Subcutaneous abdominal adipose tissue (tissue), 5 donors: ENCODE measurements at regions not wholly inside any gene's neighbourhood (a gene's known extent, or its start where the extent isn't known, plus 50 kb on each side); places are given as distances from the start of the nearest gene placed in this dataset.

Experiments
- H3K27ac ChIP-seq: one replicate; pipeline ENCODE4 v1.7.0; 2013; ENCODE audit warnings: low read depth, mild to moderate bottlenecking, inconsistent platforms, low read length, moderate library complexity
- H3K27me3 ChIP-seq, 5 donors: one replicate each; pipeline ENCODE4 v1.7.0; 2013; ENCODE audit warnings: low read length in 5 of 5, inconsistent platforms in 1 of 5; ENCODE audit not compliant: control insufficient read depth in 5 of 5, insufficient read depth in 4 of 5
- H3K36me3 ChIP-seq, 5 donors: one replicate each; pipeline ENCODE4 v1.7.0; 2013; ENCODE audit warnings: low read length in 5 of 5; ENCODE audit not compliant: control insufficient read depth in 5 of 5, insufficient read depth in 5 of 5
- H3K4me1 ChIP-seq, 5 donors: one replicate each; pipeline ENCODE4 v1.7.0; 2013; ENCODE audit warnings: low read length in 5 of 5, mild to moderate bottlenecking in 3 of 5, moderate library complexity in 1 of 5; ENCODE audit not compliant: control insufficient read depth in 5 of 5, insufficient read depth in 5 of 5
- H3K4me3 ChIP-seq, 5 donors: one replicate each; pipeline ENCODE4 v1.7.0; 2013; ENCODE audit warnings: low read length in 5 of 5, low read depth in 1 of 5
- H3K9ac ChIP-seq, 5 donors: one replicate each; pipeline ENCODE4 v1.7.0; 2013; ENCODE audit warnings: low read length in 5 of 5, mild to moderate bottlenecking in 4 of 5, moderate library complexity in 3 of 5
- H3K9me3 ChIP-seq, 5 donors: one replicate each; pipeline ENCODE4 v1.7.0; 2013; ENCODE audit warnings: low read length in 5 of 5; ENCODE audit not compliant: control insufficient read depth in 5 of 5
- donor health status: healthy.
- donor health status: healthy.
- donor health status: healthy.
- donor health status: healthy.
- donor health status: healthy.

DNA sequence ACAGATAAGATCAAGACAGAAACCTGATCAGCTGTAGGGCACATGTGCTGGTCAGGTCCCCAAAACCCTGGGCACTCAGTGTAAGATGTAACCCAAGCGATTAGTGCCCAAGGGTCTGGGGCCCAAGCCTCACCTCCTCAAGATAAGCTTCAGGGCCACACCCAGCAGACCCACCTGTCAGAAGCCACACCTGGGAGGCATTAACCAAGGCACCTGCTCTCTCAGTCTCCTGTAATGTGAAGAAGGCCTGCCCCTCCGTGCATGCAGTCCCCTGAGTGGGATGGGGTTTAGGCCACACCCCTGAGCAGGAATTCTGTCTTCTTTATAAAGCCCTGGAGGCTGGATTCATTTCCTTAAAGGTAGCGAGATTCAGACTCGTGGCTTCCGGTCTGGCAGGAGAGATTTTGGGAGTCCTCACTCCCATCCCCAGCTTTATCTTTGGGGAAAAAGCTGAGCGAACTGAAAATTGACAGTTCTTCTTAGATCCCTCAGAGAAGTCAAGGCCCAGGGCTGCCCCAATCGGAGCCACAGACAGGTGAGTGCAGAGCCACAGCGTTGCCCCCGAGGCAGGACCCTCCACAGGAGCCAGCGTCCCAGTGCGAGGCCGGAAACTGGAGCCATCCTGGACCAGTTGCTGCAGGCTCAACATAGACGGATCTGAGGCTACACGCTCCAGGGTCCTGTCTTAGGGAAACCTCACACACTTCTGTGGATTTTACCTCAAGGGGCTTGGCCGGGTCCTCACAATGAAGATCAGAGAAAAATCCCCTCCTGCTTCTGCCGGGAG lies 357.6 kb upstream of the IRX4 start:
- no peak overlapping the region for H3K27ac ChIP-seq
- no peaks in the 10 kb centered on the region for H3K36me3 ChIP-seq
- peaks cover 0 to 15% (median 9%) of the 10 kb centered on the region in 5 donors for H3K9me3 ChIP-seq
- H3K9ac ChIP-seq: no peak overlapping the region
- no peaks in the 10 kb centered on the region for H3K4me1 ChIP-seq
- H3K4me3 ChIP-seq: no peak overlapping the region
- H3K27me3 ChIP-seq: no peaks in the 10 kb centered on the region

DNA sequence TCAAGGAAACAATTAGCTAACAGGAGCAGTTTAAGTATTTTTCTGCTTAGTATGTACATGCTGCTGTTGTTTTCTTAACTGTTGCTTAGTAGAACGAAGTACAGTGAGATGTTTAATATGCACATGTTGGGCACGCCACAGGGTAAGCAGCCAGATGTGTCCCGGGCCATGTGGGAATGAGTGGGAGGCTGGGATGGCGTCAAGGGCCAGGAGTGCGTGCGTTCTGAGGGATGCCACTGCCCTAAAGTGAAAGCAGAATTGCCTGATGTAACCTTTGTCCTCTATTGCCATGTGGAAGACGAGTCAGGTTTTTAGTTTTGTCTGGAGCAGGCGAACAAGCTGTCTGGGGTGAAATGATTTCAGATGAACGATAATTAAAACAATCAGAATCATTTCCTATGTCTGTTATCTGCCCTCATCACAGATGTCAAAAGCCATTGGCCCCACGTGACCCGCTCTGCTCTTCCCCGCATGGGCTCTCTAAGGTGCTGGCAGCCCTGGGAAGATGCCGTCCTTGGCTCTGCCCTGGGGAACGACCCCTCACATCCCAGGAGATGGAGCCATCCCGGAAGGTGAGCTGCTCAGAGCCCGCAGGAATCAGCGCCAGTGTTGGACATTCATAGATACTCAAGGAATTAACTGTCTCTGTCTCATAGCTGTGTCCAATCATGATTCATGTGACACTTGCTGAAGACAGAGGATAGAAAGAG lies 356.6 kb upstream of the IRX4 start:
- H3K36me3 ChIP-seq: no peaks in the 10 kb centered on the region
- no peak overlapping the region for H3K27ac ChIP-seq
- peaks cover 0 to 15% (median 9%) of the 10 kb centered on the region in 5 donors for H3K9me3 ChIP-seq
- H3K4me3 ChIP-seq: no peak overlapping the region
- no peaks in the 10 kb centered on the region for H3K4me1 ChIP-seq
- no peak overlapping the region for H3K9ac ChIP-seq
- H3K27me3 ChIP-seq: no peaks in the 10 kb centered on the region

DNA sequence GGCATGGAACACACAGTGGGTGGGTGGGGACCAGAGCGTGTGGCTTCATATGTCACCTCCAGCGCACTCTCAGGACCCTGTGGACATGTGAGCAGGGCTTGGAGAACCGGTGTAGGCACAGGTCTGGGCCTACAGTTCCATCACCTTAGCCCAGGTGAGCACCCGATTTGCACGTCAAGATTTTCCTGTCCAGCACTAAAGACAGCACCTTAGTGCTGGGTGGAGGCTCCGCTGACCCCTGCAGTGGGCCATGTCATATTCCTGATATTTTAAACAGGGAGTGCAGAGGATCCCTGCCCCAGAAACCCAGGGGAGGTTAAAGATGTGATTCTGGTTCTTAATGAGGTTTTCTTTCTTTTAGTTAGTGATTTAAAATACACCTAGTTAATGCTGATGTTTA lies 356.0 kb upstream of the IRX4 start:
- Histone ChIP-seq H3K9ac (no peak overlapping the region), H3K4me1 (no peaks in the 10 kb centered on the region), H3K36me3 (no peaks in the 10 kb centered on the region), H3K27ac (no peak overlapping the region), H3K4me3 (no peak overlapping the region), H3K27me3 (no peaks in the 10 kb centered on the region), H3K9me3 (peaks cover 0 to 15% (median 9%) of the 10 kb centered on the region in 5 donors)

DNA sequence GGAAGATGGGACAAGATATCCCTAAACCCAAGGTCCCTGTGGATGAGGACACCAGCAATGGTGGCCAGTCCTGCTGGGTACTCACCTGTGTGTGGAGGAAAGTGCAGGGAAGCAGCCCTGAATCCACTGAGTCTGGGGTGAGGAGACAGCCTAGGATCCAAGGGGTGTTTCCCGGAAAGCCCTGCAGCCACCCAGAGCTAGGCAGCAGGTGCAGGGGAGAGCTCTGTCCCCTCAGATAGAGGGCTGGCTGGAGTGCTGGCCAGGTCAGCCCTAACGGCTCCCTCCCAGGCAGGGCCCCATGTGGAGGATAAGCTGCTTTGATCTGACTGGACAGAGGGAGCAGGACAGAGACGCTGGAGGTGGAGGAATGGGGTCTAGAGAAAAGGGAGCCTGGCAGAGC lies 344.7 kb upstream of the IRX4 start:
- Histone ChIP-seq H3K27ac (no peak overlapping the region), H3K9me3 (no peaks in the 10 kb centered on the region), H3K36me3 (no peaks in the 10 kb centered on the region), H3K4me1 (no peaks in the 10 kb centered on the region), H3K9ac (no peak overlapping the region), H3K27me3 (peaks cover 0 to 6% (median 0%) of the 10 kb centered on the region in 5 donors), H3K4me3 (no peak overlapping the region)

DNA sequence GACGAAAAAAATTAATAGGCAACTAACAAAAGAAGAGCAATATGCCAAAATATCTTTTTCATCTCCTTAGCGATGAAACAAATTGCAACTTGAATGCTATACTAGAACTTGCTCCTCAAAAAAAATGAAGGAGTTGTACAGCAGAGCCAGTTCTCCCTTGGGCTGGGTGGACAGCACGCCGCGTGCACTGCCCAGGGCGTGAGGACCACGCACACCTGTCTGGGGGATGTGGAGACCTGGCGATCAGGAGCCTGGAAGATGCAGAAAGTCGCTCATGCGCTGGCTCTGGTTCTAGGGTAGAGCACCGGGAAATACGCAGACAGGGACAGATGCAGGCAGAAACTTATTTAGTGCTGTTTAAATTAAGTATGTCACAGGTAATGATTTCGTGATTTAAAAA lies 342.0 kb upstream of the IRX4 start:
- no peak overlapping the region for H3K9ac ChIP-seq
- H3K4me3 ChIP-seq: no peak overlapping the region
- H3K27me3 ChIP-seq: peaks cover 0 to 6% (median 3%) of the 10 kb centered on the region in 5 donors
- no peaks in the 10 kb centered on the region for H3K36me3 ChIP-seq
- no peak overlapping the region for H3K27ac ChIP-seq
- no peaks in the 10 kb centered on the region for H3K4me1 ChIP-seq
- H3K9me3 ChIP-seq: no peaks in the 10 kb centered on the region

DNA sequence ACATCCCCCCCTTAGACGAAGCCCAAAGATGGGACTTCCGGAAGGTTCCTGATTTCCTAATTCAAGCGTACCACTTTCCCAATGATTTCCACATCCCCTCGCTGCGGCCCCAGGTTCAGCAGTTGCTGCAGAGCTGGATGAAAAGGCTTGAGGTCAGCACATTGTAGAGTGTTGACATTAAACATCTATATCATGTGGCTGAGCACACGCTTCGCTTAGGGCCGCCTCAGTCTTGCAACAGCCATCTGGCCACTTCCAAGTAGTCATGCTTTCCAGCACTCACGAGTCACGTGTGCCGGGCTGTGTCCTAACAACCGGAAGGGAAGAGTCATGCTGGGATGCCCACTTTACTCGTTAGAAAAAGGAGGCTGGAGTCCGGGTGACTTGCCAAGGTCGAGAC lies 340.6 kb upstream of the IRX4 start:
- H3K4me3 ChIP-seq: no peak overlapping the region
- H3K9me3 ChIP-seq: no peaks in the 10 kb centered on the region
- H3K36me3 ChIP-seq: no peaks in the 10 kb centered on the region
- H3K9ac ChIP-seq: no peak overlapping the region
- no peaks in the 10 kb centered on the region for H3K4me1 ChIP-seq
- no peak overlapping the region for H3K27ac ChIP-seq
- peaks cover 0 to 6% (median 3%) of the 10 kb centered on the region in 5 donors for H3K27me3 ChIP-seq

DNA sequence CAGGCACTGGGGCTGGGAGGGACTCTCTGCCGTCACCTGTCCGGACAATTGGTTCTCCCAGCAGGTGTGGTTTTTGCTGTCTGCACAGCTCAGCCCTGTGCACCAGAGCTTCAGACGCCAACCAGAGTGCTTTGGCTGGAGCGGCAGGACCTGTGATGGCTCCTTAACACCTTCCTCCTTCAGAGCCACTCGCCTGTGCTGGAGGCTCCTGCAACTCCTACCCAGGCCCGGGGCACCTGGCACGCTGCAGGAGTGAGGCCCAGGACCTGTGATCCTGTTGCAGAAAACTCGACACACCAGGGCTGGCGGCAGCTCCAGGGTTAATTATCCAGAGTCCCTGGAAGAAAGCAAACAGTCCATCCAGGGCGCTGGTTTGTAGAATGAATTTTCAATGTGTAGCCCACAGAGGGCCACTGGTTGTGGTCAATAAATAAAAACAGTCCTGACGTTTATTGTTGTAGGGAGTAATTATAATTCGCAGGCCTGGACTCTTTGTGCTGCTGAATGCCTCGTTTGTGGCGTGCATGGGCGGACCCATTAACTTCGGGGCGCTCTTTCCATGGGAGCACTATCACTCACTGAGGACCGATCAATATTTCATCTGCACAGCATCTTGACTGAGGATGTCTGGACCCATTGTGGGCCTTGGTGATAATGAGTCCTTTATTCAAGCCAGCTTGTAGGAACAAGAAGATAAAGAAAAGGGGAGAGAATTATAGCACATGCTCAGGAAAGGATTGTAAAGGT lies 339.7 kb upstream of the IRX4 start:
- no peak overlapping the region for H3K27ac ChIP-seq
- no peaks in the 10 kb centered on the region for H3K9me3 ChIP-seq
- no peaks in the 10 kb centered on the region for H3K36me3 ChIP-seq
- H3K4me1 ChIP-seq: no peaks in the 10 kb centered on the region
- H3K9ac ChIP-seq: no peak overlapping the region
- no peak overlapping the region for H3K4me3 ChIP-seq
- H3K27me3 ChIP-seq: peaks cover 0 to 6% (median 3%) of the 10 kb centered on the region in 5 donors

DNA sequence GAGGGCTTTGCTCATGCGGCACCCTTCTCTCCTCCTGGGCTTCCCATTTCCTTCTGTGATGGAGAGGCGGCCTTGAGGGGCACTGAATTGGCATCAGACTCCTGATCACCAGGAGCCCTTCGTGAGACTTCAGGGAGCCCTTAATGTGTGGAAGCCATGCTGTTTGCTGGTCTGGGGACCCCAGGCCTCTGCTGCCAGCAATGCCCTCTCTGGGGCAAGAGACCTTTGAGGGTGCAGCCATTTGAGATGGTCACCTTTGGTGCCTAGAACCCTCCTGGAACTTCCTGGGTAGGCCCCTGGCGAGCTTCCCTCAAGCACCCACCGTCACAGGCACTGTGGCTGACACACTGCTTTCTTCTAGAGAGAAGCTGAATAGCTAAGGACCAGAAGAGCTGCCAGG lies 338.7 kb upstream of the IRX4 start:
- H3K4me3 ChIP-seq: no peak overlapping the region
- no peak overlapping the region for H3K9ac ChIP-seq
- peaks cover 0 to 8% (median 5%) of the 10 kb centered on the region in 5 donors for H3K27me3 ChIP-seq
- H3K27ac ChIP-seq: no peak overlapping the region
- no peaks in the 10 kb centered on the region for H3K36me3 ChIP-seq
- no peaks in the 10 kb centered on the region for H3K9me3 ChIP-seq
- H3K4me1 ChIP-seq: no peaks in the 10 kb centered on the region

DNA sequence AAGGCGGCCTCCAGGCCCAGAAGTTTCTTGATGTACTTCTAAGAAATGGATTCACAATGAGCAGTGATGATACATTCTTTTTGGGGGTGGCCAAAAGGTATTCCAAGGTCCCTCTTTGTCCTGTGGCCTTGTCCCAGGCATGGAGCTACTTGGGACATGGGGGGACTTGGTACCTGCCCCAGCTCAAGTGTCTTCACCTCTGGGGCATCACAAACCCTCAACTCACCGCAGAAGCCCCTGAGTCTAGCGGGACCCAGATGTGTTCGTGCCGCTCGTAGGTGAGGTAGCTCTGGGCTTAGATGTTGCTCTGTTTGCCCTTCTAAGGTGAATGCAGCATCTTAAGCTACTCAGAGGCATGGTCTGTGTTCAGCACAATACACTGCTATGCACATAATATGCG lies 338.0 kb upstream of the IRX4 start:
- Histone ChIP-seq H3K27me3 (peaks cover 0 to 8% (median 5%) of the 10 kb centered on the region in 5 donors), H3K9ac (no peak overlapping the region), H3K36me3 (no peaks in the 10 kb centered on the region)

More for the DNA sequence above, 338.0 kb upstream of the IRX4 start:
- Histone ChIP-seq H3K4me3 (no peak overlapping the region), H3K4me1 (no peaks in the 10 kb centered on the region), H3K27ac (no peak overlapping the region), H3K9me3 (no peaks in the 10 kb centered on the region)
